Activated T-helper 2 cell treated with anti-CD3 and anti-CD28 coated beads, Interferon-gamma antibody, Interleukin-2, Interleukin-4, amounts not matched to agents 10 μg/mL and 5 μg/mL and 100 μg/mL, durations not matched to agents 14 hours and 24 hours and 36 hours (primary cell): ENCODE measurements at regions not wholly inside any gene's neighbourhood (a gene's known extent, or its start where the extent isn't known, plus 50 kb on each side); places are given as distances from the start of the nearest gene placed in this dataset.

Experiments used
- DNase-seq: peaks from one replicate; pipeline ENCODE4 v3.0.0; 2021; ENCODE audit warnings: low spot score
- H3K27ac Mint-ChIP-seq: one replicate; pipeline ENCODE4 v1.8.0; 2021; ENCODE audit warnings: mixed read lengths
- H3K27me3 Mint-ChIP-seq: one replicate; pipeline ENCODE4 v1.8.0; 2021; ENCODE audit warnings: low read depth, mixed read lengths
- H3K36me3 Mint-ChIP-seq: one replicate; pipeline ENCODE4 v1.8.0; 2021; ENCODE audit warnings: low read depth, mixed read lengths
- H3K4me1 Mint-ChIP-seq: one replicate; pipeline ENCODE4 v1.8.0; 2021; ENCODE audit warnings: low read depth, mixed read lengths
- H3K4me3 Mint-ChIP-seq: one replicate; pipeline ENCODE4 v1.8.0; 2021; ENCODE audit warnings: low read depth, mild to moderate bottlenecking, moderate library complexity, mixed read lengths
- H3K9me3 Mint-ChIP-seq: one replicate; pipeline ENCODE4 v1.8.0; 2021; ENCODE audit warnings: mixed read lengths
- intact Hi-C: fragments of 100-400 bp; cut with micrococcal nuclease; formaldehyde crosslinking; loops from one replicate; pipeline ENCODE4 v1.15.1; 2023

DNA sequence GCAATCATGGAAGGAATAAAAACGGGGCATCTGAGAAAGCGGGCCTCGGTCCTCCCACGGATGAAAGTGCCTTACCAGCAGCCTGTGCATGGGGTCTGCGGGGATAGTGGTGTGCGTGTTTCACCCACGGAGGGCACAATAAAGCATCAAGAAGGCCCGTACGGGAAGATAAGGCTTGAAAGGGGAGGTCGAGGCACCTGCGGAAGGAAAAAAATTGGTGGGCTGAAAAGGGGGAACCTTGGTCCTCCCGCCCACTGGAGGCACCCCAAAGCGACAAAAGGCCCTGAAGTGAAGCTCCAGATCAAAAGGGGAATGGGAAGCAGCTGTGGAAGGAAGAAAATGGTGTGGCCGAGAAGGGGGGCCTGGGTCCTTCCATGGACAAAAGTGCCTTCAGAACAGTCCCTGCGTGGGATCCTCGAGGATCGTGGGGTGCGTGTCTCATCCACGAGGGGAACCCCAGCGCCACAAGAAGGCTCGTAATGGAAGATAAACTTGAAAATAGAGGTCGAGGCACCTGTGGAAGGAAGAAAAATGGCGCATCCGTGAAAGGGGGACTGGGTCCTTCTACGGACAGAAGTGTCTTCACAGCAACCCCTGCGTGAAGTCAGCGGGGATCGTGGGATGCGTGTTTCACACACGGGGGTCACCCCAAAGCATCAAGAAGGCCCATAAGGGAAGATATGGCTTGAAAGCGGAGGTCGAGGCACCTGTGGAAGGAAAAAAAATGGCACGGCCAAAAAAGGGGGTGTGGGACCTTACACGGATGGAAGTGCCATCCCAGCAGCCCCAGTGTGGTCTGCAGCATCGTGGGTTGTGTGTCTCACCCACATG, 276.9 kb downstream of the ALG10 start:
- no peaks in the 10 kb centered on the region for H3K36me3 Mint-ChIP-seq

DNA sequence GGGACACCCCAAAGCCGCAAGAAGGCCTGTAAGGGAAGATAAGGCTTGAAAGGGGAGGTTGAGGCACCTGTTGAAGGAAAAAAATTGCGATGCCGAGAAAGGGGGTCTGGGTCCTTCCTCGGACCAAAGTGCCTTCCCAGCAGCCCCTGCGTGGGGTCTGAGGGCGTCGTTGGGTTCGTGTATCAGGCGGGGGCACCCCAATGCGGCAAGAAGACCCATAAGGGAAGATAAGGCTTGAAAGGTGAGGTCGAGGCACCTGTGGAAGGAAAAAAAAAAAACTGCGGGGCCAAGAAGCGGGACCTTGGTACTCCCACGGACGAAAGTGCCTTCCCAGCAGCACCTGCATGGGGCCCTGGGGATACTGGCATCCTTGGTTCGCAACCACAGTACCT, 277.5 kb downstream of the ALG10 start:
- Mint-ChIP-seq H3K9me3 (peaks cover 97% of the 10 kb centered on the region), H3K36me3 (no peaks in the 10 kb centered on the region), H3K27ac (no peak overlapping the region), H3K4me1 (no peaks in the 10 kb centered on the region), H3K27me3 (no peaks in the 10 kb centered on the region), H3K4me3 (no peak overlapping the region)
- no peak for DNase-seq
- intact Hi-C loops, result no loop called here

More for the DNA sequence above, 276.9 kb downstream of the ALG10 start:
- intact Hi-C loops, result no loop called here
- DNase-seq, result no peak
- Mint-ChIP-seq H3K4me3 (no peak overlapping the region), H3K9me3 (peaks cover 97% of the 10 kb centered on the region), H3K27me3 (no peaks in the 10 kb centered on the region), H3K4me1 (no peaks in the 10 kb centered on the region), H3K27ac (no peak overlapping the region)

DNA sequence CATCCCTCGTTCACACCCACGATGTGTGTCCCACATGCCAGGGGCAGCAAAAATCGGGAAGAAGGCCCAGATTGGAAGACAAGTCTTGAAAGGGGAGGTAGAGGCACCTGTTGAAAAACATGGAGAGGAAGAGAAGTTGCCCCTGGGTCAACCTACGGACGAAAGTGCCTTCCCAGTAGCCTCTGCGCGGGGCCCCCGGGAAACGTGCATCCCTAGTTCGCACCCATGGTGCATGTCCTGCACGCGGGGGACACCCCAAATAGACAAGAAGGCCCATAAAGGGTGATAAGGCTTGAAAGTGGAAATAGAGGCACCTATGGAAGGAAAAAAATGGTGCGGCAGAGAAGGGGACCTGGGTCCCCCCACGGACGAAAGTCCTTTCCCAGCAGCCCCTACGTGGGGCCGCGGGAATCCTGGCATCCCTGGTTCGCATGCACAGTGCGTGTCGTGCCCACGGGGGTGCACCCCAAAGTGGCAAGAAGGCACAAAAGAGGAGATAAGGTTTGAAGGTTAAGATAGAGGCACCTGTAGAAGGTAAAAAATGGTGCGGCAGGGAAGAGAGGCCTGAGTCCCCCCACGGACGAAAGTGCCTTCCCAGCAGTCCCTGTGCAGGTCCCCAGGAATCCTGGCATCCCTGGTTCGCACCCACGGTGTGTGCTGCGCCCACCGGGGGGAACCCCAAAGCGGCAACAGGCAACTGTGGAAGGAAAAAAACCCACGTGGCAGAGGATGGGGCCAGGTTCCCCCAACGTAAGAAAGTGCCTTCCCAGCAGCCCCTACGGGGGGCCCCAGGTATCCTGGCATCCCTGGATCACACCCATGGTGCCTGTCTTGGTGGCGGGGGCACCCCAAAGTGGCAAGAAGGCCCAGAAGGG, 278.3 kb downstream of the ALG10 start:
- intact Hi-C loops, result no loop called here
- Mint-ChIP-seq H3K36me3 (no peaks in the 10 kb centered on the region), H3K4me1 (no peaks in the 10 kb centered on the region), H3K4me3 (no peak overlapping the region), H3K27me3 (no peaks in the 10 kb centered on the region), H3K27ac (no peak overlapping the region), H3K9me3 (peaks cover 98% of the 10 kb centered on the region)
- no peak for DNase-seq

DNA sequence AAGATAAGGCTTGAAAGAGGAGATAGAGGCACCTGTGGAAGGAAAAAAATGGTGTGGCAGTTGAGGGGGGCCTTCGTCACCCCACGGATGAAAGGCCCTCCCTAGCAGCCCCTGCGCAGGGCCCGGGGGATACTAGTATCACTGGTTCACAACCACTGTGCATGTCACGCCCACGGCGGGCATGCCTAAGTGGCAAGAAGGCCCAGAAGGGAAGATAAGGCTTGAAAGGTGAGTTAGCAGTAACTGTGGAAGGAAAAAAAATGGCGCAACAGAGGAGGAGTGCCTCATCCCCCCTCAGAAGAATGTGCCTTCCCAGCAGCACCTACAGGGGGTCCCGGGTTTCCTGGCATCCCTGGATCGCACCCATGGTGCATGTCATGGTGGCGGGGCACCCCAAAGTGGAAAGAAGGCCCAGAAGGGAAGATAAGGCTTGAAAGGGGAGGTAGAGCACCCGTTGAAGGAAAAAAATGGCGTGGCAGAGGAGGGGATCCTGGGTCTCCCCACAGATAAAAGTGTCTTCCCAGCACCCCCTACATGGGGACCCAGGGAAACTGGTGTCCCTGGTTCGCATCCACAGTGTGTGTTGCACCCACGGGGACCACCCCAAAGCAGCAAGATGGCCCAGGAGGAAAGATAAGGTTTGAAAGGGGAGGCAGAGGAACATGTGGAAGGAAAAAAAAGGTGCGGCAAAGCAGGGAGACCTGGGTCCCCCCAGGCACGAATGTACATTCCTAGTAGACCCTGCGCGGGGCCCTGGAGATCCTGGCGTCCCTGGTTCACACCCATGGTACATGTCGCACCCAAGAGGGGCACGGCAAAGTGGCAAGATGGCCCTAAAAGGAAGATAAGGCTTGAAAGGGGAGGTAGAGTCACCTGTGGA, 279.2 kb downstream of the ALG10 start:
- Mint-ChIP-seq H3K27me3 (no peaks in the 10 kb centered on the region), H3K4me3 (no peak overlapping the region), H3K36me3 (no peaks in the 10 kb centered on the region), H3K27ac (no peak overlapping the region), H3K9me3 (peaks cover 98% of the 10 kb centered on the region), H3K4me1 (no peaks in the 10 kb centered on the region)
- no peak for DNase-seq
- intact Hi-C loops, result no loop called here

DNA sequence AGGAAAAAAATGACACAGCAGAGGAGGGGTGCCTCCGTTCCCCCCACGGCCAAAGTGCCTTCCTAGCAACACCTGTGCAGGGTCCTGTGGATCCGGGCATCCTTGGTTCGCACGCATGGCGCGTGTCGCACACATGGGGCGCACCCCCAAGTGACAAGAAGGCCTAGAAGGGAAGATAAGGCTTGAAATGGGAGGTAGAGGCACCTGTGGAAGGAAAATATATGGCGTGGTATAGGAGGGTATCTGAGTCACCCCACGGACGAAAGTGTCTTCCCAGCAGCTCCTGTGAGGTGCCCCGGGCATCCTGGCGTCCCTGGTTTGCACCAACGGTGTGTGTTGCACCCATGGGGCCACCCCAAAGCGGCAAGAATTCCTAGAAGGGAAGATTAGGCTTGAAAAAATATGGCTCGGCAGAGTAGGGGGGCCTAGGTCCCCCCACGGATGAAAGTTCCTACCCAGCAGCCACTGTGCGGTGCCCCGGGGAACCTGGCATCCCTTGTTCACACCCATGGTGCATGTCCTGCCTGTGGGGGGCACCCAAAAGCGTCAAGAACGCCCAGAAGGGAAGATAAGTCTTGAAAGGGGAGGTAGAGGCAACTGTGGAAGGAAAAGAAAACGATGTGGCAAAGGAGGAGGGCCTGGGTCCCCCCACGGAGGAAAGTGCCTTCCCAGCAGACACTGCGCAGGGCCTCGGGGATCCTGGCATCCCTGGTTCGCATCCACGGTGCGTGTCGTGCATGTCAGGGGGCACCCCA, 280.0 kb downstream of the ALG10 start:
- H3K36me3 Mint-ChIP-seq, result no peaks in the 10 kb centered on the region

DNA sequence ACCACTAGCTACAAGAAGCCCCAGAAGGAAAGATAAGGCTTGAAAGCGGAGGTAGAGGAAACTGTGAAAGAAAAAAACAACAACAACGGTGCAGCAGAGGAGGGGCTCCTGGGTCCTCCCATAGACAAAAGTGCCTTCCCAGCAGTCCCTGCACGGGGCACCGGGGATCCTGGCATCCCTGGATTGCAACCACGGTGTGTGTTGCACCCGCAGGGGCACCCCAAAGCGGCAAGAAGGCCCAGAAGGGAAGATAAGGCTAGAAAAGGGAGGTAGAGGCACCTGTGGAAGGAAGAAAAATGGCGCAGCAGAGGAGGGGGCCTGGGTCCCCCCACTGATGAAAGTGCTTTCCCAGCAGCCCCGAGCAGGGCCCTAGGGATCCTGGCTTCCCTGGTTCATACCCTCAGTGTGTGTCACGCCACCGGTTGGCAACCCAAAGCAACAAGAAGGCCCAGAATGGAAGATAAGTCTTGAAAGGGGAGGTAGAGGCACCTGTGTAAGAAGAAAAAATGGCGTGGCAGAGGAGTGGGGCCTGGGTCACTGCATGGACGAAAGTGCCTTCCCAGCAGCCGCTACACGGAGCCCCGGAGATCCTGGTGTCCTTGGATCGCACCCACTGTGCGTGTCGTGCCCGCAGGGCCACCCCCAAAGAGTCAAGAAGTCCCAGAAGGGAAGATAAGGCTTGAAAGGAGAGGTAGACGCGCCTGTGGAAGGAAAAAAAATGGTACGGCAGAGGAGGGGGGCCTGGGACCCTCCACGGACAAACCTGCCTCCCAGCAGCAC, 281.0 kb downstream of the ALG10 start:
- no peak for DNase-seq
- H3K4me3 Mint-ChIP-seq, result no peak overlapping the region
- no peak overlapping the region for H3K27ac Mint-ChIP-seq
- H3K27me3 Mint-ChIP-seq, result no peaks in the 10 kb centered on the region
- peaks cover 99% of the 10 kb centered on the region for H3K9me3 Mint-ChIP-seq
- no peaks in the 10 kb centered on the region for H3K4me1 Mint-ChIP-seq
- no peaks in the 10 kb centered on the region for H3K36me3 Mint-ChIP-seq
- intact Hi-C loops, result no loop called here

More for the DNA sequence above, 280.0 kb downstream of the ALG10 start:
- Mint-ChIP-seq H3K27me3 (no peaks in the 10 kb centered on the region), H3K4me3 (no peak overlapping the region), H3K4me1 (no peaks in the 10 kb centered on the region), H3K27ac (no peak overlapping the region), H3K9me3 (peaks cover 99% of the 10 kb centered on the region)
- no peak for DNase-seq
- intact Hi-C loops, result no loop called here

DNA sequence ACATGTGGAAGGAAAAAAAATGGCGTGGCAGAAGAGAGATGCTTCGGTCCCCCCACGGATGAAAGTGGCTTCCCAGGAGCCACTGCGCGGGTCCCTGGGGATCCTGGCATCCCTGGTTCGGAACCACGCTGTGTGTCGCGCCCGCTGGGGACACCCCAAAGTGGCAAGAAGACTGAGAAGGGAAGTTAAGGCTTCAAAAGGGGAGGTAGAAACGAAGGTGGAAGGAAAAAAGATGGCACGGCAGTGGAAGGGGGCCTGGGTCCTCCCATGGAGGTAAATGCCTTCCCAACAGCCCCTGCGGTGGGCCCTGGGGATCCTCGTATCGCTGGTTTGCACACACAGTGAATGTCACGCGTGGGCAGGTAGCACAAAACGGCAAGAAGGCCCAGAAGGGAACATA, 281.7 kb downstream of the ALG10 start:
- Mint-ChIP-seq H3K9me3 (peaks cover 98% of the 10 kb centered on the region), H3K4me3 (no peak overlapping the region), H3K27me3 (no peaks in the 10 kb centered on the region), H3K36me3 (no peaks in the 10 kb centered on the region), H3K27ac (no peak overlapping the region), H3K4me1 (no peaks in the 10 kb centered on the region)
- DNase-seq, result no peak
- intact Hi-C loops, result no loop called here

DNA sequence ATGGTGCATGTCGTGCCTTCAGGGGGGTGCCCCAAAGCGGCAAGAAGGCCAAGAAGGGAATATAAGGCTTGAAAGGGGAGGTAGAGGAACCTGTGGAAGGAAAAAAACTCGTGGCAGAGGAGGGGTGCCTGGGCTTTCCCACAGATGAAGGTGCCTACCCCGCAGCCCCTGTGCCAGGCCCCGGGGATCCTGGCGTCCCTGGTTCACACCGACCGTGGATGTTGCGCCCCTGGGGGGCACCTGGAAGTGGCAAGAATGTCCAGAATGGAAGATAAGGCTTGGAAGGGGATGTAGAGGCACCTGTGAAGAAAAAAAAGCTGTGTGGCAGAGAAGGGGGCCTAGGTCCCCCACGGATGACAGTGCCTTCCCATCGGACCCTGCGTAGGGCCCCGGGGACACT, 282.2 kb downstream of the ALG10 start:
- intact Hi-C loops, result no loop called here
- Mint-ChIP-seq H3K4me1 (no peaks in the 10 kb centered on the region), H3K36me3 (no peaks in the 10 kb centered on the region), H3K27me3 (no peaks in the 10 kb centered on the region), H3K4me3 (no peak overlapping the region), H3K27ac (no peak overlapping the region), H3K9me3 (peaks cover 96% of the 10 kb centered on the region)
- DNase-seq, result no peak

DNA sequence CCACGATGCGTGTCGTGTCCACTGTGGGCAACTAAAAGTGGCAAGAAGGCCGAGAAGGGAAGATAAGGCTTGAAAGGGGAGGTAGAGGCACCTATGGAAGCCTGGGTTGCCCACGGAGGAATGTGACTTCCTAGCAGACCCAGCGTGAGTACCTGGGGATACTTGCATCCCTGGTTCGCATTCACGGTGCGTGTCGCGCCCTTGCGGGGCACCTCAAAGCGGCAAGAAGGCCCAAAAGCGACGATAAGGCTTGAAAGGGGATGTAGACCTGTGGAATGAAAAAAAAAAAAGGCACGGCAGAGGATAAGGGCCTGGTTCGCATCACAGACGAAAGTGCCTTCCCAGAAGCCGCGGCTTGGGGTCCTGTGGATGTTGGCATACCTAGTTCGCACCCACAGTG, 282.9 kb downstream of the ALG10 start:
- Mint-ChIP-seq H3K27ac (no peak overlapping the region), H3K4me1 (no peaks in the 10 kb centered on the region), H3K27me3 (no peaks in the 10 kb centered on the region), H3K36me3 (no peaks in the 10 kb centered on the region), H3K4me3 (no peak overlapping the region), H3K9me3 (peaks cover 90% of the 10 kb centered on the region)
- intact Hi-C loops, result no loop called here
- no peak for DNase-seq

DNA sequence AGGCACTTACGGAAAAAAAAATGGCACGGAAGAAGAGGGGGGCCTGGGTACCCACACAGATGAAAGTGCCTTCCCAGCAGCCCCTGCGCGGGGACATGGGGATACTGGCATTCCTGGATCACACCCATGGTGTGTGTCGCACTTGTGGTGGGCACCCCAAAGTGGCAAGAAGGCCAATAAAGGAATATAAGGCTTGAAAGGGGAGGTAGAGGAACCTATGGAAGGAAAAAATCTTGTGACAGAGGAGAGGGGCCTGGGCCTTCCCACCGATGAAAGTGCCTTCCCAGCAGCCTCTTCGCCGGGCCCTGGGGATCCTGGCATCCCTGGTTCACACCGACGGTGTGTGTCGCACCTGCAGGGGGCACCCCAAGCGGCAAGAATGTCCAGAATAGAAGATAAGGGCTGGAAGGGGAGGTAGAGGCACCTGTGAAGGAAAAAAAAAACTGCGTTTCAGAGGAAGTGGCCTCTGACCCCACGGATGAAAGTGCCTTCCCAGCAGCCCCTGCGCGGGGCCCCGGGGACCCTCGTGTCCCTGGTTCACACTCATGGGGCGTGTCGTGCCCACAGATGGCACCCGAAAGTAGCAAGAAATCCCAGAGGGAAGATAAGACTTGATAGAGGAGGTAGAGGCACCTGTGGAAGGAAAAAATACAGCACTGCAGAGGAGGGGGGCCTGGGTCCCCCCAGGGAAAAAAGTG, 284.0 kb downstream of the ALG10 start:
- Mint-ChIP-seq H3K4me1 (no peaks in the 10 kb centered on the region), H3K9me3 (peaks cover 88% of the 10 kb centered on the region), H3K36me3 (no peaks in the 10 kb centered on the region), H3K27ac (no peak overlapping the region), H3K4me3 (no peak overlapping the region), H3K27me3 (no peaks in the 10 kb centered on the region)
- intact Hi-C loops, result no loop called here
- DNase-seq, result no peak
